ENCODE measurements at regions not wholly inside any gene's neighbourhood (a gene's known extent, or its start where the extent isn't known, plus 50 kb on each side); places are given as distances from the start of the nearest gene placed in this dataset.
A peak's percentile ranks its signal among the peaks of the same experiment; 100 is the strongest.

DNA sequence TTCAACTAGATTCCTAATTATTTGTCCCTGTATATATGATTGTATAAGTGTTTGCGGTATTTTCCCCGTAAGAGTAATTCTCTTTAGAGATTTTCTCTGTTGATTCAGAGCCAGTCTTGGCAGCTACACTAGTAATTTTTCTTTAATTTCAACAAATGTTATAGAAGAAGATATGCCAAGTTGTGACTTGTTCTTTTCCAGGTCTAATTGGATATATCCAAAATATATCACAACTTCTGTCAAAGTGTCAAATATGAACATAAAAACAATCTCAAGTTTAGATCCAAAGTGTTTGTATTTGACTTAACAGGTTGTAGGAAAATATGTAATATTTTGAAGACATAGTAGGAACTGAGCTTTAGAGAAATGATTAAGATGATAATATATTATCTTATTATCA lies 733.9 kb upstream of the SLITRK5 start:
- no peak for DNase-seq (ENCODE audit: extremely low read depth, low read depth)
- no peak for TF ChIP-seq CTCF (IDR thresholded peaks at IDR 0.05; ENCODE audit: low read depth, low read length)

DNA sequence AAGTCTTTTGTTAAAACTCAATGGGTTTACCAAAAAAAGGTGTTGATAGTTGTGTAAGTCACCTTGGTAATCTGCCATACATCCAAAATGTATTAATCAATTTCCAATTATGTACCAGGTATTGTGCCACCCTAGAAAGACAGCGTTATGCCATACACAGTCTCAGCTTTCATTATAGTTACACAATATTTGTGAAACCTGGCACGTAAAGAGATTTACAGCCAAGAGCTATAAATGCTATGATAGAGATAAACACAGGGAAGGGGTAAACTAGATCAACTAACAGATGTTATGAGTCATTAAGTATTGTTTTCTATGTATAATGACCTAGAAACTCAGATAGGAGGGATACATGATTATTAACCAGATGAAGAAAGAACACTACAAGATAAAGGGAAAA lies 725.6 kb upstream of the SLITRK5 start:
- no peak for TF ChIP-seq CTCF (IDR thresholded peaks at IDR 0.05; ENCODE audit: low read depth, low read length)
- DNase-seq (ENCODE audit: extremely low read depth, low read depth) = no peak

DNA sequence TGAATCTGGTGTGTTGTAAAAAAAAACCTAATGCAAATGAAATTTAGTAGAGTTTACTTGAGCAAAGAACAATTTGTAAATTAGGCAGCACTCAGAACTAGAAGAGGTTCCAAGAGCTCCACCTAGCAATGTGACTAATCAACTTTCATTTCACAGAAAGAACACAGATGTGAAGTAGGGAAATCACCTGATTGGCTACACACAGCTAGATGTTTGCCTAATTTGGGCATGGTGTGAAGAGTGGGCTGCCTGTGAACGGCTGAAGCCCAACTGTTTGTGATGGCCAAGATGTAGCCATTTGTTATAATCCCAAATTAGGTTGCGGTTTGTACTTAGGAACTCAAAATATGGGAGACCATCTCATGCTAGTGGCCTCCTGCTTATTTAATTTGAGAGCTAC lies 724.4 kb upstream of the SLITRK5 start:
- TF ChIP-seq CTCF (IDR thresholded peaks at IDR 0.05; ENCODE audit: low read depth, low read length) = no peak
- DNase-seq (ENCODE audit: extremely low read depth, low read depth) = no peak

DNA sequence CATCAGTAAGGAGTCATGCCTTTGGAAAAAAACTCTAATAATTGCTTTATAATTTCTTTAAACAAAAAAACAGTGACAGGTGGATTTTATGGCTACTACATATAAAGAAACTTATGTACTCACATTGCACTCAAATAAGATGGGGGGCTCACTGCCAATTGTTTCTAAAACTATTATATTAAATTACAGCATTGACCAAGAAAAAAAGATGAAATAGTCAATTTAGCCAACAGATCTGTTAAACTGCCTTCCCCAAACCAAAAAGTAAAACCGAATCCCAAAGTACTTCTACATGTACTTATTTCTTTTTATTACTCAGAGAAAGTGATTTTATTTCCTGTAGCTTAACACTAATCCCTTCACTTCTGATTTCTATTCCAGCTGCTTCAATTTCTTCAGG lies 716.8 kb upstream of the SLITRK5 start:
- DNase-seq (ENCODE audit: extremely low read depth, low read depth) = no peak
- TF ChIP-seq CTCF (IDR thresholded peaks at IDR 0.05; ENCODE audit: low read depth, low read length) = no peak

DNA sequence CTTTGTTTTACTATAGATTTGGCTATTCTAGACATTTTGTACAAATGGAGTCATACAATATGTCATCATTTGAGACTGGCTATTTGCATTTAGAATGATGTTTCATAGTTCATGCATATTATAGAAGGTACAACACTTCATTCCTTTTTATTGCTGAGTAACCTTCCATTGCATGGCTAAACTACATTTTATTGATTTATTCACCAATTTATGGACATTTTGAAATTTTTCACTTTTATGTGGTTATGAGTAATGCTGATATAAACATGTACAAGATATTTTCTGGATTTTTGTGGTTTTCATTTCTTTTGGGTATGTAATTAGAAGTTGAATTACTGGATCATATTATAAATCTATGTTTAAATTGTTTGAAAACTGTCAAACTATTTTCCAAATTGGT lies 710.3 kb upstream of the SLITRK5 start:
- no peak for TF ChIP-seq CTCF (IDR thresholded peaks at IDR 0.05; ENCODE audit: low read depth, low read length)
- no peak for DNase-seq (ENCODE audit: extremely low read depth, low read depth)

- no peak for DNase-seq (ENCODE audit: extremely low read depth, low read depth)
- no peak for TF ChIP-seq CTCF (IDR thresholded peaks at IDR 0.05; ENCODE audit: low read depth, low read length)
These were observed 696.7 kb upstream of the SLITRK5 start for GRCh38 chr13:86974251-86974994.

DNA sequence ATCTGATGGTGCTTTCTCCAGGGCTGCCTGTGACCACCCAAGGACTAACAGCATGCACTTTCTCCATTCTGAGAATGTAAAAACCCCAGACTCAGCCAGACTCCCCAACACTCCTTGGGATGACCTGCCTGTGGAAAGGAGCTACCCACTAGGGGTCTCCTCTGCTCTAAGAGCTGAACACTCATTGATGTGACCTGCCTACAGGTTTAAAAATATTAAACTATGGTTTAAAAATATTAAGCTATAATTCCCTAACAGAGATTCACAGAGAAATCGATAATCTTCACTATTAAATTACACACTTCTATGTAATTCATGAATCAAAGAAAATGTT lies 696.2 kb upstream of the SLITRK5 start:
- TF ChIP-seq CTCF (IDR thresholded peaks at IDR 0.05; ENCODE audit: low read depth, low read length) = peak; percentile 1; the same call in 1 of the 2 replicates

More for the DNA sequence above, 696.2 kb upstream of the SLITRK5 start:
- DNase-seq (ENCODE audit: extremely low read depth, low read depth) = no peak

Measured in AG09319 (cell line).